Activated CD8-positive, alpha-beta memory T cell treated with anti-CD3 and anti-CD28 coated beads for 48 hours (primary cell): ENCODE measurements at regions not wholly inside any gene's neighbourhood (a gene's known extent, or its start where the extent isn't known, plus 50 kb on each side); places are given as distances from the start of the nearest gene placed in this dataset.
"Not testable (repeated sequence)": the region's sequence is repeated elsewhere in the genome, so short reads cannot be mapped to it uniquely, and the experiment has no call there.

Source experiments
- DNase-seq, 3 experiments: peaks; one replicate each; pipeline ENCODE4 v3.0.0-alpha.2; 2020; ENCODE audit warnings: low read depth in 2 of 3, low spot score in 2 of 3

GRCh38 chr20:51927970-51928369, 125.6 kb upstream of the SALL4 start:
- not testable (repeated sequence) for DNase-seq

GRCh38 chr20:51926670-51927305, 124.5 kb upstream of the SALL4 start:
- DNase-seq, result no peak

GRCh38 chr20:51924509-51924908, 122.2 kb upstream of the SALL4 start:
- no peak for DNase-seq

GRCh38 chr20:51923633-51924032, 121.3 kb upstream of the SALL4 start:
- no peak for DNase-seq

- DNase-seq, result not testable (repeated sequence)
Observed at GRCh38 chr20:51922812-51923211, 120.5 kb upstream of the SALL4 start.

GRCh38 chr20:51918561-51918960, 116.2 kb upstream of the SALL4 start:
- no peak for DNase-seq

- no peak for DNase-seq
Observed at GRCh38 chr20:51917886-51918535, 115.7 kb upstream of the SALL4 start.

GRCh38 chr20:51916244-51916643, 113.9 kb upstream of the SALL4 start:
- no peak for DNase-seq

- no peak for DNase-seq
Observed at GRCh38 chr20:51914758-51915157, 112.4 kb upstream of the SALL4 start.

- no peak for DNase-seq
Observed at GRCh38 chr20:51910321-51911050, 108.2 kb upstream of the SALL4 start.

GRCh38 chr20:51906679-51907078, 104.4 kb upstream of the SALL4 start:
- DNase-seq, result no peak

GRCh38 chr20:51906049-51906448, 103.7 kb upstream of the SALL4 start:
- DNase-seq, result no peak

GRCh38 chr20:51902933-51903332, 100.6 kb upstream of the SALL4 start:
- DNase-seq, result no peak

GRCh38 chr20:51900443-51900842, 98.1 kb upstream of the SALL4 start:
- no peak for DNase-seq

GRCh38 chr20:51899674-51900073, 97.4 kb upstream of the SALL4 start:
- no peak for DNase-seq

GRCh38 chr20:51898788-51899187, 96.5 kb upstream of the SALL4 start:
- no peak for DNase-seq

- no peak for DNase-seq
Observed at GRCh38 chr20:51894619-51895018, 92.3 kb upstream of the SALL4 start.

GRCh38 chr20:51894201-51894600, 91.9 kb upstream of the SALL4 start:
- no peak for DNase-seq

GRCh38 chr20:51893723-51894122, 91.4 kb upstream of the SALL4 start:
- DNase-seq, result no peak

GRCh38 chr20:51890003-51890402, 87.7 kb upstream of the SALL4 start:
- no peak for DNase-seq

- no peak for DNase-seq
Observed at GRCh38 chr20:51889466-51889865, 87.1 kb upstream of the SALL4 start.

GRCh38 chr20:51888291-51888690, 86.0 kb upstream of the SALL4 start:
- DNase-seq, result no peak
